Vagina (tissue), 2 donors: ENCODE measurements at regions not wholly inside any gene's neighbourhood (a gene's known extent, or its start where the extent isn't known, plus 50 kb on each side); places are given as distances from the start of the nearest gene placed in this dataset.

Experiments
- POLR2AphosphoS5 ChIP-seq, 2 donors: sonication (generic); formaldehyde crosslinking; IDR thresholded peaks; one replicate each; pipeline ENCODE4 v1.9.0; 2017; ENCODE audit warnings: antibody characterized with exemption in 2 of 2, mild to moderate bottlenecking in 2 of 2, low read depth in 1 of 2; ENCODE audit not compliant: insufficient read depth in 1 of 2
- TF ChIP-seq, protein P1 (sequence below), 3 experiments: fragments of 450-650 bp in 2 of 3; fragments of 200-600 bp in 1 of 3; sonication (generic) in 1 of 3; IDR thresholded peaks; one replicate each; pipeline ENCODE4 v1.5.1; 2017 to 2019; ENCODE audit warnings: antibody characterized with exemption in 3 of 3, mild to moderate bottlenecking in 2 of 3, moderate library complexity in 2 of 3

DNA sequence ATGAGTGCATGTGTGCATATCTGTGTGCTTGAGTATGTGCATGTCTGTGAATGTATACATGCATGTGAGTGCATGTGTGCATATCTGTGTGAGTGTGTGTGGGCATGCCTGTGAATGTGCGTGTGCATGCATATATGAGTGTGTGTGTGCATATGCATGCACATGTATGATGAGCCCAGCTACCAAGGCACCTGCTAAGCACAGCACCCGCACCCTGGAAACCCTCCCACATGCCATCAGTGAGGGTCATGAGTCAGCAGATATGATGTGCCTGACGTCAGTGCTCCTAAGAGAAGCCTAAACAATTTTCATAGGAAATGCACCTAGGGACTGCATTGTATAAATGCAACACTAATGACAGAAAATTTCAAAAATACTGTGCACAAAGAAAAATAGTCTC is 151.1 kb downstream of the KIF26A start:
- TF ChIP-seq, protein P1, sequence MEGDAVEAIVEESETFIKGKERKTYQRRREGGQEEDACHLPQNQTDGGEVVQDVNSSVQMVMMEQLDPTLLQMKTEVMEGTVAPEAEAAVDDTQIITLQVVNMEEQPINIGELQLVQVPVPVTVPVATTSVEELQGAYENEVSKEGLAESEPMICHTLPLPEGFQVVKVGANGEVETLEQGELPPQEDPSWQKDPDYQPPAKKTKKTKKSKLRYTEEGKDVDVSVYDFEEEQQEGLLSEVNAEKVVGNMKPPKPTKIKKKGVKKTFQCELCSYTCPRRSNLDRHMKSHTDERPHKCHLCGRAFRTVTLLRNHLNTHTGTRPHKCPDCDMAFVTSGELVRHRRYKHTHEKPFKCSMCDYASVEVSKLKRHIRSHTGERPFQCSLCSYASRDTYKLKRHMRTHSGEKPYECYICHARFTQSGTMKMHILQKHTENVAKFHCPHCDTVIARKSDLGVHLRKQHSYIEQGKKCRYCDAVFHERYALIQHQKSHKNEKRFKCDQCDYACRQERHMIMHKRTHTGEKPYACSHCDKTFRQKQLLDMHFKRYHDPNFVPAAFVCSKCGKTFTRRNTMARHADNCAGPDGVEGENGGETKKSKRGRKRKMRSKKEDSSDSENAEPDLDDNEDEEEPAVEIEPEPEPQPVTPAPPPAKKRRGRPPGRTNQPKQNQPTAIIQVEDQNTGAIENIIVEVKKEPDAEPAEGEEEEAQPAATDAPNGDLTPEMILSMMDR (IDR thresholded peaks at IDR 0.05), result no peak
- TF ChIP-seq POLR2AphosphoS5 (IDR thresholded peaks at IDR 0.05; ENCODE audit: insufficient read depth in 1 of 2, low read depth in 1 of 2), result no peak
